ENCODE measurements at regions not wholly inside any gene's neighbourhood (a gene's known extent, or its start where the extent isn't known, plus 50 kb on each side); places are given as distances from the start of the nearest gene placed in this dataset.

GRCh38 chr7:32330602-32331001 lies 159.6 kb downstream of the LSM5 start:
- Histone ChIP-seq H3K9me1 (ENCODE audit: control insufficient read depth, extremely low read depth, insufficient read depth, low read length) (no peaks in the 10 kb centered on the region), H3K27ac (ENCODE audit: control insufficient read depth, insufficient read depth, low read length) (no peak overlapping the region), H3K4me1 (ENCODE audit: control insufficient read depth, extremely low read depth, insufficient read depth, low read length) (peaks cover 8% of the 10 kb centered on the region), H3K4me3 (ENCODE audit: control insufficient read depth in 2 of 3, extremely low read depth in 1 of 3, insufficient read depth in 2 of 3, low read depth in 1 of 3, low read length in 3 of 3) (no peak overlapping the region), H3K36me3 (ENCODE audit: control insufficient read depth in 2 of 2, extremely low read depth in 1 of 2, insufficient read depth in 2 of 2, low read length in 2 of 2) (no peaks in the 10 kb centered on the region), H3K9ac (ENCODE audit: control insufficient read depth, extremely low read depth, insufficient read depth, low read length) (no peak overlapping the region), H2AFZ (ENCODE audit: control insufficient read depth, low read length) (no peak overlapping the region), H3K9me3 (ENCODE audit: control insufficient read depth, low read depth, low read length) (no peaks in the 10 kb centered on the region), H3K4me2 (ENCODE audit: control insufficient read depth, extremely low read depth, insufficient read depth, low read depth, low read length) (no peak overlapping the region), H4K20me1 (ENCODE audit: control insufficient read depth, extremely low read depth, insufficient read depth, low read length) (no peaks in the 10 kb centered on the region), H3K79me2 (ENCODE audit: control insufficient read depth, insufficient read depth, low read length) (no peaks in the 10 kb centered on the region), H3K27me3 (ENCODE audit: control insufficient read depth, extremely low read depth, insufficient read depth, low read length) (no peaks in the 10 kb centered on the region)
- FAIRE-seq (no peak), DNase-seq (ENCODE audit: low read depth, low spot score) (no peak)
- dilution Hi-C loops (cut with MboI; ENCODE audit: extremely low pct_ligation_motif_present, low sequenced_read_pairs), result no loop called here
- TF ChIP-seq EZH2 (IDR thresholded peaks at IDR 0.05; ENCODE audit: low read length) (no peak), CTCF (optimal IDR thresholded peaks at IDR 0.05 in 1 of 3, IDR thresholded peaks at IDR 0.05 in 1 of 3, conservative IDR thresholded peaks at IDR 0.05 in 1 of 3; ENCODE audit: extremely low read depth in 1 of 3, insufficient read depth in 2 of 3, low read length in 3 of 3) (no peak)

- no peak overlapping the region for H3K9ac ChIP-seq (ENCODE audit: control insufficient read depth, extremely low read depth, insufficient read depth, low read length)
- no peaks in the 10 kb centered on the region for H3K9me1 ChIP-seq (ENCODE audit: control insufficient read depth, extremely low read depth, insufficient read depth, low read length)
- no peaks in the 10 kb centered on the region for H3K9me3 ChIP-seq (ENCODE audit: control insufficient read depth, low read depth, low read length)
- no peaks in the 10 kb centered on the region for H3K36me3 ChIP-seq (ENCODE audit: control insufficient read depth in 2 of 2, extremely low read depth in 1 of 2, insufficient read depth in 2 of 2, low read length in 2 of 2)
- H3K4me2 ChIP-seq (ENCODE audit: control insufficient read depth, extremely low read depth, insufficient read depth, low read depth, low read length), result no peak overlapping the region
- dilution Hi-C loops (cut with MboI; ENCODE audit: extremely low pct_ligation_motif_present, low sequenced_read_pairs), result no loop called here
- H3K79me2 ChIP-seq (ENCODE audit: control insufficient read depth, insufficient read depth, low read length), result no peaks in the 10 kb centered on the region
- H4K20me1 ChIP-seq (ENCODE audit: control insufficient read depth, extremely low read depth, insufficient read depth, low read length), result no peaks in the 10 kb centered on the region
- no peak overlapping the region for H3K27ac ChIP-seq (ENCODE audit: control insufficient read depth, insufficient read depth, low read length)
- no peak for FAIRE-seq
- no peaks in the 10 kb centered on the region for H3K27me3 ChIP-seq (ENCODE audit: control insufficient read depth, extremely low read depth, insufficient read depth, low read length)
- H2AFZ ChIP-seq (ENCODE audit: control insufficient read depth, low read length), result no peak overlapping the region
- TF ChIP-seq CTCF (optimal IDR thresholded peaks at IDR 0.05 in 1 of 3, IDR thresholded peaks at IDR 0.05 in 1 of 3, conservative IDR thresholded peaks at IDR 0.05 in 1 of 3; ENCODE audit: extremely low read depth in 1 of 3, insufficient read depth in 2 of 3, low read length in 3 of 3), result no peak
- no peak for TF ChIP-seq EZH2 (IDR thresholded peaks at IDR 0.05; ENCODE audit: low read length)
- H3K4me1 ChIP-seq (ENCODE audit: control insufficient read depth, extremely low read depth, insufficient read depth, low read length), result no peaks in the 10 kb centered on the region
- no peak for DNase-seq (ENCODE audit: low read depth, low spot score)
- no peak overlapping the region for H3K4me3 ChIP-seq (ENCODE audit: control insufficient read depth in 2 of 3, extremely low read depth in 1 of 3, insufficient read depth in 2 of 3, low read depth in 1 of 3, low read length in 3 of 3)
Observed at GRCh38 chr7:32326078-32326477, 164.1 kb downstream of the LSM5 start.
